PC-3 (cell line): ENCODE measurements at regions not wholly inside any gene's neighbourhood (a gene's known extent, or its start where the extent isn't known, plus 50 kb on each side); places are given as distances from the start of the nearest gene placed in this dataset.

Experiments
- ATAC-seq: fragments of 200-7000 bp; cut with Tn5 transposase; 2 replicates; pipeline ENCODE4 v1.9.1; 2020; ENCODE audit warnings: mild to moderate bottlenecking, moderate library complexity
- BruUV-seq: library from RNA; stranded (reverse); fragments of 400-500 nt; replicated peaks from 2 replicates; lab custom pipeline; 2021; lab: Mats Ljungman, UMichigan
- CTCF ChIA-PET: fragments of 300-600 bp; sonication (Branson Sonifier 250); formaldehyde crosslinking; loops from one replicate; lab custom pipeline; 2022; ENCODE audit warnings: antibody characterized with exemption; lab: Charles Lee
- POLR2A ChIA-PET: fragments of 300-600 bp; sonication (Branson Sonifier 250); formaldehyde crosslinking; loops from one replicate; lab custom pipeline; 2022; ENCODE audit warnings: antibody characterized with exemption; ENCODE audit not compliant: unreplicated experiment; lab: Charles Lee
- DNase-seq: peaks from one replicate; pipeline ENCODE4 v3.0.0-alpha.2; 2015
- H2AFZ ChIP-seq: fragments of 300-600 bp; sonication (generic); 2 replicates; pipeline ENCODE4 v1.6.0; 2016; ENCODE audit warnings: antibody characterized with exemption, low read length
- H3F3A ChIP-seq: fragments of 300-600 bp; sonication (generic); one replicate; pipeline ENCODE4 v1.6.0; 2017; ENCODE audit warnings: antibody characterized with exemption, low read length, control low read depth, mild to moderate bottlenecking; ENCODE audit not compliant: unreplicated experiment
- H3K27ac ChIP-seq: fragments of 300-600 bp; sonication (generic); 2 replicates; pipeline ENCODE4 v1.5.1; 2016; ENCODE audit warnings: mild to moderate bottlenecking, low read length
- H3K27me3 ChIP-seq: fragments of 300-600 bp; sonication (generic); 2 replicates; pipeline ENCODE4 v1.6.1; 2016; ENCODE audit warnings: low read length, mixed read lengths
- H3K36me3 ChIP-seq: fragments of 300-600 bp; sonication (generic); 2 replicates; pipeline ENCODE4 v1.6.1; 2016; ENCODE audit warnings: low read depth, mixed run types, low read length, mixed read lengths
- H3K4me1 ChIP-seq: fragments of 300-600 bp; sonication (generic); 2 replicates; pipeline ENCODE4 v1.5.1; 2016; ENCODE audit warnings: low read length; ENCODE audit not compliant: insufficient read depth
- H3K4me2 ChIP-seq: fragments of 300-600 bp; sonication (generic); 2 replicates; pipeline ENCODE4 v1.6.0; 2016; ENCODE audit warnings: low read length
- H3K4me3 ChIP-seq: fragments of 300-600 bp; sonication (generic); 2 replicates; pipeline ENCODE4 v1.5.1; 2016; ENCODE audit warnings: mild to moderate bottlenecking, low read length, mixed read lengths
- H3K79me2 ChIP-seq: fragments of 300-600 bp; sonication (generic); 2 replicates; pipeline ENCODE4 v1.6.1; 2017; ENCODE audit warnings: low read length, mixed read lengths
- H3K9ac ChIP-seq: fragments of 300-600 bp; sonication (generic); 2 replicates; pipeline ENCODE4 v1.6.0; 2016; ENCODE audit warnings: mild to moderate bottlenecking, low read length
- H3K9me2 ChIP-seq: fragments of 300-600 bp; sonication (generic); replicated peaks from 2 replicates; pipeline ENCODE4 v1.6.1; 2016; ENCODE audit warnings: mixed run types, low read length, mixed read lengths
- H3K9me3 ChIP-seq: fragments of 300-600 bp; sonication (generic); 2 replicates; pipeline ENCODE4 v1.6.1; 2016; ENCODE audit warnings: low read length, mixed read lengths
- H4K20me1 ChIP-seq: fragments of 300-600 bp; sonication (generic); 2 replicates; pipeline ENCODE4 v1.6.1; 2016; ENCODE audit warnings: low read length, mixed read lengths
- CTCF ChIP-seq: fragments of 300-600 bp; sonication (generic); conservative IDR thresholded peaks from 2 replicates; pipeline ENCODE4 v1.5.1; 2017; ENCODE audit warnings: antibody characterized with exemption, low read depth, mild to moderate bottlenecking, low read length
- EZH2 ChIP-seq: fragments of 300-600 bp; sonication (generic); IDR thresholded peaks from one replicate; pipeline ENCODE4 v1.6.1; 2017; ENCODE audit warnings: antibody characterized with exemption, mild to moderate bottlenecking, low read length; ENCODE audit not compliant: unreplicated experiment
- EZH2phosphoT487 ChIP-seq: fragments of 300-600 bp; sonication (generic); IDR thresholded peaks from 2 replicates; pipeline ENCODE4 v1.6.1; 2018; ENCODE audit warnings: mild to moderate bottlenecking, antibody characterized with exemption, low read length, borderline replicate concordance
- intact Hi-C: fragments of 100-400 bp; cut with micrococcal nuclease; formaldehyde crosslinking; loops from 2 replicates; pipeline ENCODE4 v1.9.0; 2023

GRCh38 chr3:190746986-190747385 is 115.5 kb downstream of the GMNC start:
- no peaks in the 10 kb centered on the region for H4K20me1 ChIP-seq
- H3K9me2 ChIP-seq: no peaks in the 10 kb centered on the region
- ChIA-PET CTCF (no interaction called here), POLR2A (no interaction called here)
- no peak overlapping the region for H3K4me3 ChIP-seq
- peak overlapping the region; percentile 38 for H2AFZ ChIP-seq
- H3K27ac ChIP-seq: no peak overlapping the region
- DNase-seq (no peak), ATAC-seq (no peak)
- no peaks in the 10 kb centered on the region for H3K27me3 ChIP-seq
- intact Hi-C loops: no loop called here
- no peaks in the 10 kb centered on the region for H3K79me2 ChIP-seq
- H3F3A ChIP-seq: no peaks in the 10 kb centered on the region
- H3K36me3 ChIP-seq: no peaks in the 10 kb centered on the region
- no peaks in the 10 kb centered on the region for H3K9me3 ChIP-seq
- no peak for TF ChIP-seq EZH2phosphoT487
- TF ChIP-seq EZH2: no peak
- TF ChIP-seq CTCF: no peak
- H3K4me2 ChIP-seq: no peak overlapping the region
- H3K4me1 ChIP-seq: no peaks in the 10 kb centered on the region
- BruUV-seq: no TSS peak
- H3K9ac ChIP-seq: no peak overlapping the region

GRCh38 chr3:190746531-190746930 is 116.0 kb downstream of the GMNC start:
- H3K27me3 ChIP-seq: no peaks in the 10 kb centered on the region
- no peaks in the 10 kb centered on the region for H3K9me2 ChIP-seq
- DNase-seq: no peak
- BruUV-seq: no TSS peak
- peak overlapping the region; percentile 38 for H2AFZ ChIP-seq
- intact Hi-C loops: no loop called here
- H3K4me2 ChIP-seq: no peak overlapping the region
- H4K20me1 ChIP-seq: no peaks in the 10 kb centered on the region
- H3K9me3 ChIP-seq: no peaks in the 10 kb centered on the region
- ATAC-seq: no peak
- TF ChIP-seq EZH2phosphoT487 (no peak), EZH2 (no peak)
- H3K27ac ChIP-seq: no peak overlapping the region
- POLR2A ChIA-PET: no interaction called here
- CTCF ChIA-PET: no interaction called here
- H3K4me1 ChIP-seq: no peaks in the 10 kb centered on the region
- H3K9ac ChIP-seq: no peak overlapping the region
- H3K4me3 ChIP-seq: no peak overlapping the region
- H3K36me3 ChIP-seq: no peaks in the 10 kb centered on the region
- no peaks in the 10 kb centered on the region for H3K79me2 ChIP-seq
- no peaks in the 10 kb centered on the region for H3F3A ChIP-seq

GRCh38 chr3:190741788-190742187 is 120.7 kb downstream of the GMNC start:
- no peak overlapping the region for H3K4me3 ChIP-seq
- H3K9ac ChIP-seq: no peak overlapping the region
- H3K27me3 ChIP-seq: no peaks in the 10 kb centered on the region
- H3K4me1 ChIP-seq: no peaks in the 10 kb centered on the region
- ChIA-PET CTCF (no interaction called here), POLR2A (no interaction called here)
- H3F3A ChIP-seq: no peaks in the 10 kb centered on the region
- H3K27ac ChIP-seq: no peak overlapping the region
- H3K36me3 ChIP-seq: no peaks in the 10 kb centered on the region
- no TSS peak for BruUV-seq
- TF ChIP-seq CTCF (no peak), EZH2phosphoT487 (no peak), EZH2 (no peak)
- no peak for ATAC-seq
- intact Hi-C loops: no loop called here
- H4K20me1 ChIP-seq: no peaks in the 10 kb centered on the region
- no peaks in the 10 kb centered on the region for H3K9me2 ChIP-seq
- H3K9me3 ChIP-seq: no peaks in the 10 kb centered on the region
- H3K4me2 ChIP-seq: no peak overlapping the region
- no peak overlapping the region for H2AFZ ChIP-seq
- no peak for DNase-seq
- no peaks in the 10 kb centered on the region for H3K79me2 ChIP-seq
